NOMO-1 treated with DMSO at 0.1 percent for 48 hours (cell line): ENCODE measurements at regions not wholly inside any gene's neighbourhood (a gene's known extent, or its start where the extent isn't known, plus 50 kb on each side); places are given as distances from the start of the nearest gene placed in this dataset.
"Not testable (repeated sequence)": the region's sequence is repeated elsewhere in the genome, so short reads cannot be mapped to it uniquely, and the experiment has no call there.

Experiments used
- DNase-seq: peaks from one replicate; lab custom pipeline; 2025; ENCODE audit not compliant: unreplicated experiment; lab: John Stamatoyannopoulos, UW

- DNase-seq = no peak
Measured at GRCh38 chr2:234861841-234862735, 89.7 kb upstream of the SH3BP4 start.

GRCh38 chr2:234859330-234859872 lies 92.4 kb upstream of the SH3BP4 start:
- not testable (repeated sequence) for DNase-seq

- DNase-seq = no peak
Measured at GRCh38 chr2:234858790-234859329, 93.0 kb upstream of the SH3BP4 start.

GRCh38 chr2:234858145-234858544 lies 93.7 kb upstream of the SH3BP4 start:
- DNase-seq = no peak

GRCh38 chr2:234853729-234854128 lies 98.1 kb upstream of the SH3BP4 start:
- DNase-seq = no peak

GRCh38 chr2:234852941-234853340 lies 98.9 kb upstream of the SH3BP4 start:
- no peak for DNase-seq

- DNase-seq = no peak
Measured at GRCh38 chr2:234852035-234852434, 99.8 kb upstream of the SH3BP4 start.

- DNase-seq = no peak
Measured at GRCh38 chr2:234851451-234851850, 100.4 kb upstream of the SH3BP4 start.

- no peak for DNase-seq
Measured at GRCh38 chr2:234850818-234851217, 101.0 kb upstream of the SH3BP4 start.

- DNase-seq = no peak
Measured at GRCh38 chr2:234849678-234850077, 102.1 kb upstream of the SH3BP4 start.

GRCh38 chr2:234848578-234848977 lies 103.2 kb upstream of the SH3BP4 start:
- no peak for DNase-seq

GRCh38 chr2:234847639-234848038 lies 104.2 kb upstream of the SH3BP4 start:
- no peak for DNase-seq

- DNase-seq = no peak
Measured at GRCh38 chr2:234847364-234847635, 104.5 kb upstream of the SH3BP4 start.

GRCh38 chr2:234846599-234847363 lies 105.0 kb upstream of the SH3BP4 start:
- DNase-seq = no peak

- DNase-seq = no peak
Measured at GRCh38 chr2:234845602-234846590, 105.9 kb upstream of the SH3BP4 start.

GRCh38 chr2:234843411-234843810 lies 108.4 kb upstream of the SH3BP4 start:
- no peak for DNase-seq

- DNase-seq = no peak
Measured at GRCh38 chr2:234842753-234843152, 109.1 kb upstream of the SH3BP4 start.

- no peak for DNase-seq
Measured at GRCh38 chr2:234841321-234842015, 110.3 kb upstream of the SH3BP4 start.

GRCh38 chr2:234840336-234840735 lies 111.5 kb upstream of the SH3BP4 start:
- no peak for DNase-seq

GRCh38 chr2:234839285-234839684 lies 112.5 kb upstream of the SH3BP4 start:
- DNase-seq = no peak
